ENCODE measurements at regions not wholly inside any gene's neighbourhood (a gene's known extent, or its start where the extent isn't known, plus 50 kb on each side); places are given as distances from the start of the nearest gene placed in this dataset.

DNA sequence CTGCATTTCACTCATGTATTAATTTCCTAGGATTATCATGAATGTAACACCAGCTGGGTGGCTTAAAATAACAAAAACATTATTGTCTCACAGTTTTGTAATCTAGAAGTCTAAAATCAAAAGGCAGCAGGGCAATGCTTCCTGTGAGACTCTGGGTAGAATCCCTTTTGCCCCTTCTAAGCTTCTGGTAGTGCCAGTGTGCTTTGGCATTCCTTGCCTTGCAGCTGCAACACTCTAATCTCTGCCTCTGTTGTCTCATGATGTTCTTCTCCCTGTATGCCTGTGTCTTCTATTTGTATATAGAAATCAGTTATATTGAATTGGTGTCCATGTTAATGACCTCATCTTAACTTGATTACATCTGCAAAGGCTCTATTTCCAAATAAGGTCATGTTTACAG lies 1117.3 kb downstream of the PCDH18 start:
- no peak for DNase-seq
- Histone ChIP-seq H3K36me3 (no peaks in the 10 kb centered on the region; the same call in 1 of the 2 replicates), H3K4me3 (ENCODE audit: low read depth, low read length) (no peak overlapping the region), H3K9me3 (no peaks in the 10 kb centered on the region), H3K4me1 (peaks cover 3% of the 10 kb centered on the region), H3K27me3 (no peaks in the 10 kb centered on the region)
- TF ChIP-seq, protein P1, sequence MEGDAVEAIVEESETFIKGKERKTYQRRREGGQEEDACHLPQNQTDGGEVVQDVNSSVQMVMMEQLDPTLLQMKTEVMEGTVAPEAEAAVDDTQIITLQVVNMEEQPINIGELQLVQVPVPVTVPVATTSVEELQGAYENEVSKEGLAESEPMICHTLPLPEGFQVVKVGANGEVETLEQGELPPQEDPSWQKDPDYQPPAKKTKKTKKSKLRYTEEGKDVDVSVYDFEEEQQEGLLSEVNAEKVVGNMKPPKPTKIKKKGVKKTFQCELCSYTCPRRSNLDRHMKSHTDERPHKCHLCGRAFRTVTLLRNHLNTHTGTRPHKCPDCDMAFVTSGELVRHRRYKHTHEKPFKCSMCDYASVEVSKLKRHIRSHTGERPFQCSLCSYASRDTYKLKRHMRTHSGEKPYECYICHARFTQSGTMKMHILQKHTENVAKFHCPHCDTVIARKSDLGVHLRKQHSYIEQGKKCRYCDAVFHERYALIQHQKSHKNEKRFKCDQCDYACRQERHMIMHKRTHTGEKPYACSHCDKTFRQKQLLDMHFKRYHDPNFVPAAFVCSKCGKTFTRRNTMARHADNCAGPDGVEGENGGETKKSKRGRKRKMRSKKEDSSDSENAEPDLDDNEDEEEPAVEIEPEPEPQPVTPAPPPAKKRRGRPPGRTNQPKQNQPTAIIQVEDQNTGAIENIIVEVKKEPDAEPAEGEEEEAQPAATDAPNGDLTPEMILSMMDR (IDR thresholded peaks at IDR 0.05; ENCODE audit: low read depth, low read length), result no peak

DNA sequence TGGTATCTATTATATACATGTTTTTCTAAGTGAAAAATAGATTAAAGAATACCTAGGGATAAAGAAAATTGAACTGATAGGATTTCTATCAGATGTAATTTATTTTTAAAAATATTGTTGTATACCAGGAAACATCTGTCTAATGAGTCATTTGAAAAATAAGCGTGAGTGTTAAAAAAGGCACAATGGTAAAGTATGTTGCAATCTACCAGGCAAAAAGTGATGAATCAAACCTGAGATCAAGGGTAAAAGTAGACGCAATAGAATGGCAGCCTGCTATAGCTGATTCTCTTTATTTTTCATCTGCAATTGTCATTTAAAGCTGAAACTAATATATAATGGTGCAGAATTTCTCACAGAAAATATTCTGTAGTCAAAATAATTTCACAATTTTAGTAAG lies 1119.6 kb downstream of the PCDH18 start:
- no peak for DNase-seq
- no peaks in the 10 kb centered on the region for H3K9me3 ChIP-seq
- H3K27me3 ChIP-seq, result no peaks in the 10 kb centered on the region
- H3K36me3 ChIP-seq, result no peaks in the 10 kb centered on the region; the same call in 1 of the 2 replicates
- no peak overlapping the region for H3K4me3 ChIP-seq (ENCODE audit: low read depth, low read length)
- peaks cover 3% of the 10 kb centered on the region for H3K4me1 ChIP-seq
- TF ChIP-seq, protein P1 (IDR thresholded peaks at IDR 0.05; ENCODE audit: low read depth, low read length), result no peak

DNA sequence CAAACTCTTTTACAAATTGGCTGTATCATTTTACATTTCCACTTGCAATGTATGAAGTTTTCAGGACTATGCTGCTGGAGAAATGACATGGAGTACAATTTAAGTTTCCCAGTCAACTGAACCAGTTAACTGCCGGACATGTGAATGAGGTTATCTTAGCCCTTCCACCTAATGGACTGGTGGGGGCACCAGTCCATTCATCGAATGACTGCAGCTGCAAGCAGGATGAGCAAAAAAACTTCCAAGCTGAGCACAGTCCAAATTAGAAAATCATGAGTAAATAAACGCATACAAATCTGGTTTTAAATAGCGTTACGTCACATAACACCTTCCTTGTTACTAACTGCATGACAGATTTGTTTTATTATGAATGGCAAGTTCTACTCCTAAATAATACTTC lies 1131.5 kb downstream of the PCDH18 start:
- Histone ChIP-seq H3K4me1 (no peaks in the 10 kb centered on the region), H3K27me3 (no peaks in the 10 kb centered on the region), H3K4me3 (ENCODE audit: low read depth, low read length) (no peak overlapping the region), H3K36me3 (no peaks in the 10 kb centered on the region), H3K9me3 (no peaks in the 10 kb centered on the region)
- TF ChIP-seq, protein P1 (IDR thresholded peaks at IDR 0.05; ENCODE audit: low read depth, low read length), result peak; percentile 45
- DNase-seq, result no peak

DNA sequence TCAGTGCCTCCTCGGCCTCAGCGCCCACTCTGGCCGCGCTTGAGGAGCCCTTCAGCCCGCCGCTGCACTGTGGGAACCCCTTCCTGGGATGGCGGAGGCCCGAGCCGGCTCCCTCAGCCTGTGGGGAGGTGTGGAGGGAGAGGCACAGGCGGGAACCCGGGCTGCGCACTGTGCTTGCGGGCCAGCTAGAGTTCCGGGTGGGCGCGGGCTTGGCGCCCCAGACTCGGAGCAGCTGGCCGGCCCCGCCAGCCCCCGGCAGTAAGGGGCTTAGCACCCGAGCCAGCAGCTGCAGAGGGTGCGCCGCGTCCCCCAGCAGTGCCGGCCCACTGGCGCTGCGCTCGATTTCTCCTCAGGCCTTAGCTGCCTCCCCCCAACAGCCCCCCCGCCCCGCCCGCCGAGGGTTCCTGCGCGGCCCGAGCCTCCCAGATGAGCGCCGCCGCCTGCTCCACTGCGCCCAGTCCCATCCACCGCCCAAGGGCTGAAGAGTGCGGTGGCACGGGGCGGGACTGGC lies 1137.0 kb downstream of the PCDH18 start:
- no peaks in the 10 kb centered on the region for H3K9me3 ChIP-seq
- no peak for DNase-seq
- H3K27me3 ChIP-seq, result no peaks in the 10 kb centered on the region
- TF ChIP-seq, protein P1 (IDR thresholded peaks at IDR 0.05; ENCODE audit: low read depth, low read length), result no peak
- H3K36me3 ChIP-seq, result no peaks in the 10 kb centered on the region
- no peak overlapping the region for H3K4me3 ChIP-seq (ENCODE audit: low read depth, low read length)
- H3K4me1 ChIP-seq, result no peaks in the 10 kb centered on the region

DNA sequence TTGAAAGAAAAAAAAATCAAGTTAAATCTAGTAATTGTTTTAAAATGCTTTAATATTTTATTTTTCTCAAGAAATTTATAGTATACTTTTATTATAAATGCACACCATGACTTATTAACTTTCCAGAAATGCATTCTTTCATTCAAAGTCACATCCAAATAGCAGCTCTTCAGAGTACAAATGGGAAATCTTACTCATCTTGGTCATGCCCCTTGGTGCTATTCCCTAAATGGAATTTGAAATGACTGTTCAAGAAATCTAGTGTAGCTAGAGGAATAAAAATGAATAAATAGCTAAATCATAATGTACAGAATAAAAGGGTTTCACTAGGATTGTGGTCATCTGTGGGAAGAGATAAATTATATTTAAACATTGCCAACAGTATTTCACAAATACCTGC lies 1139.7 kb downstream of the PCDH18 start:
- no peaks in the 10 kb centered on the region for H3K4me1 ChIP-seq
- TF ChIP-seq, protein P1 (IDR thresholded peaks at IDR 0.05; ENCODE audit: low read depth, low read length), result no peak
- H3K27me3 ChIP-seq, result no peaks in the 10 kb centered on the region
- no peak for DNase-seq
- H3K9me3 ChIP-seq, result no peaks in the 10 kb centered on the region
- H3K4me3 ChIP-seq (ENCODE audit: low read depth, low read length), result no peak overlapping the region
- H3K36me3 ChIP-seq, result no peaks in the 10 kb centered on the region

DNA sequence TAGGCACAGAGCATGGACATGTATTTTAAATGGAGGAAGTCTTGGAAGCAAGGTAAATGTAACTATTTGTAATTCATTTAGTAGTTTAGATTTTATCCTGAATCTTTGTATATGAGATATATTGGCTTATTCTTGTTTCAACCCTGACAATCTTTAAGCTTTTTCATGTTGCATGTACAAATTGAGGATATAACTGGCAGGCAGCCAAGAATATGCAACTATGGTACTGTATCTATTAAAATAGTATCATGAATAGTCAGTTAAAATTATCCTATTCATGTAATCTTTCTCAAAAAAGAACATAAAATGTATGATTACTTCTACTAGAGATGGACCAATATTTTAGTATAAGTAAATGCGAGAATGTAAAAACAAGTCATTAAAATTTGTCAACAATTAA lies 1141.5 kb downstream of the PCDH18 start:
- TF ChIP-seq, protein P1 (IDR thresholded peaks at IDR 0.05; ENCODE audit: low read depth, low read length), result no peak
- H3K27me3 ChIP-seq, result no peaks in the 10 kb centered on the region
- DNase-seq, result no peak
- H3K9me3 ChIP-seq, result no peaks in the 10 kb centered on the region
- H3K36me3 ChIP-seq, result no peaks in the 10 kb centered on the region
- no peak overlapping the region for H3K4me3 ChIP-seq (ENCODE audit: low read depth, low read length)
- H3K4me1 ChIP-seq, result no peaks in the 10 kb centered on the region

Data from BE2C (cell line).